CD4-positive, CD25-positive, alpha-beta regulatory T cell (primary cell): ENCODE measurements at regions not wholly inside any gene's neighbourhood (a gene's known extent, or its start where the extent isn't known, plus 50 kb on each side); places are given as distances from the start of the nearest gene placed in this dataset.

Experiments
- ATAC-seq, 2 donors: fragments of 150-1000 bp; cut with Tn5 transposase; one replicate each; pipeline ENCODE4 v1.10.0; 2021; ENCODE audit warnings: low read depth in 2 of 2, moderate number of reproducible peaks in 2 of 2, moderate library complexity in 1 of 2
- DNase-seq, 3 donors: peaks; one replicate each; pipeline versions ENCODE4 v3.0.0 to v3.0.0-alpha.2; 2012 to 2022; ENCODE audit warnings: mixed read lengths in 1 of 3
- H3K27ac ChIP-seq: one replicate; pipeline ENCODE4 v1.7.0; 2013; ENCODE audit warnings: mild to moderate bottlenecking, low read length; ENCODE audit not compliant: insufficient read depth, poor library complexity, severe bottlenecking
- H3K27me3 ChIP-seq: one replicate; pipeline ENCODE4 v1.7.0; 2013; ENCODE audit warnings: low read length; ENCODE audit not compliant: control insufficient read depth, insufficient read depth
- H3K36me3 ChIP-seq: one replicate; pipeline ENCODE4 v1.7.0; 2013; ENCODE audit warnings: mild to moderate bottlenecking, low read length, moderate library complexity; ENCODE audit not compliant: control insufficient read depth, insufficient read depth
- H3K4me1 ChIP-seq: 2 replicates; pipeline ENCODE4 v1.7.0; 2013; ENCODE audit warnings: mild to moderate bottlenecking, low read length; ENCODE audit not compliant: insufficient read depth, control insufficient read depth, poor library complexity, severe bottlenecking
- H3K4me3 ChIP-seq: one replicate; pipeline ENCODE4 v1.7.0; 2013; ENCODE audit warnings: low read depth, mild to moderate bottlenecking, low read length, moderate library complexity
- H3K9me3 ChIP-seq, 2 experiments: 1 replicate in 1 of 2; 2 replicates in 1 of 2; pipeline ENCODE4 v1.7.0; 2013; ENCODE audit warnings: low read length in 2 of 2, mild to moderate bottlenecking in 1 of 2, moderate library complexity in 1 of 2; ENCODE audit not compliant: control insufficient read depth in 2 of 2
- H3K27ac Mint-ChIP-seq, 3 donors: one replicate each; pipeline ENCODE4 v1.8.0; 2020 to 2022; ENCODE audit warnings: mild to moderate bottlenecking in 3 of 3, mixed read lengths in 3 of 3, moderate library complexity in 2 of 3
- H3K27me3 Mint-ChIP-seq: one replicate; pipeline ENCODE4 v1.8.0; 2022; ENCODE audit warnings: mild to moderate bottlenecking, mixed read lengths
- H3K36me3 Mint-ChIP-seq: one replicate; pipeline ENCODE4 v1.8.0; 2020; ENCODE audit warnings: mixed read lengths
- H3K4me1 Mint-ChIP-seq, 4 donors: one replicate each; pipeline ENCODE4 v1.8.0; 2020 to 2022; ENCODE audit warnings: mixed read lengths in 4 of 4, mild to moderate bottlenecking in 1 of 4
- H3K4me3 Mint-ChIP-seq, 4 donors: one replicate each; pipeline ENCODE4 v1.8.0; 2020 to 2022; ENCODE audit warnings: mild to moderate bottlenecking in 4 of 4, mixed read lengths in 4 of 4, moderate library complexity in 3 of 4
- H3K9me3 Mint-ChIP-seq, 7 donors: one replicate each; pipeline ENCODE4 v1.8.0; 2020 to 2022; ENCODE audit warnings: mixed read lengths in 7 of 7, mild to moderate bottlenecking in 3 of 7, moderate library complexity in 2 of 7

DNA sequence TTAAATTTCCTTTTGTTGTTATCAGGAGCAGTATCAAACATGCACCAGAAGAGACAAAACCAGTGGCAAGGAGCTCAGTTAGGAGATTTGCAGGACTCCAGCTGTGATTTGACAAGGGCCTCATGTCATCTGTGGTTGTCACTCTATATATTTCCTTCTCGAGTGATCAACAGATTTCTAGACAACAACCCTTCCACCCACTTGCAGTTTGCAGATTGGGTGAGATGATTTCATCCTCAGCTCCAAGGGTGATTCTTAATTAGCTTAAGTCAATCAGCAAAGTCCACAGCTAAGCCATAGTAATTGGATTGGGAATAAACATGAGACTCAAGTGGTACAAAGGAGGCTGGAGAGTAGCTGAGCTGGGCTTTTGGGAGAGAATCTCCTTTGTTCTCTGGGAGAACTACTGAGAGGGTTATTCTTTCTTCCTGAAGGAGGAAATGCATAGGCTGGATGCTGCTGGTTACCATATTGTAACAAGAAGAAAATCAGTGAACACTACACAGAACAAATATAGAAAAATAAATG lies 192.8 kb downstream of the PPARGC1A start:
- Mint-ChIP-seq H3K36me3 (no peaks in the 10 kb centered on the region), H3K27ac (no peak overlapping the region), H3K4me1 (no peaks in the 10 kb centered on the region), H3K9me3 (peaks cover 0 to 6% (median 1%) of the 10 kb centered on the region in 7 donors), H3K27me3 (no peaks in the 10 kb centered on the region), H3K4me3 (no peak overlapping the region)
- Histone ChIP-seq H3K9me3 (no peaks in the 10 kb centered on the region), H3K27ac (no peak overlapping the region), H3K27me3 (no peaks in the 10 kb centered on the region), H3K4me3 (no peak overlapping the region), H3K4me1 (no peaks in the 10 kb centered on the region), H3K36me3 (no peaks in the 10 kb centered on the region)
- ATAC-seq (no peak), DNase-seq (no peak)

DNA sequence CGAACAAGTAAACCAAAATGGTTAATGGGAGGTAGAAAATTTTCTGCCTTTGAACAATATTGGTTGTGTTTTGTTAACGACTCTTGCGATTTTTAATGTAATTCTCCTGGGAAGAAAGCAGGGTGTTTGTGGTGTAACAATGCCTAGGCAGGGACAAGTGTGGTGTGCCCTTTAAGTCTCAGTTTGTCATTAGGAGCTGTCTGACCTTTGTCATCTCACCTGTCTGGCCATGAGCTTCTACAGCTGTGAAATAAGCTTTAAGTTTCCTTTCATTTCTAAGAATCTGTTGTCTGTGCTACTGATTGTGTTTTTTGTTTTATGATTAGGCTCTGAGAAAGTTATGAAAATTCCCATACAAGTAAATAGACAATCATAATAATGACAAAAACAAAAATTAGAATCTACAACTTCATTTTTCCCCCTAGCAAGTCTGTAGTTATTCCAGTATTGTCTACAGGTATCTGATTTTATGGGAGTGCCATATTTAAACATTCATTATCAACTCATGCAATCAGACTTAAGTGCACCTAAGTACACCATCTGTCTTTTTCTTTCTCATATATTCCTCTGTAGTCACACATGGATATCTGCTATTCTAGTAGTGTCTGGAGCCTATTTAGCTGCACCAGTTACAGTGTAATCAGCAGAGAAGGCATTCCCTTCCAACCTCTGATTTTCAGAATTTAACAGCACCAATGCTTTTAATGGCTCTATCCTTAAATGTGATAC lies 203.5 kb downstream of the PPARGC1A start:
- Histone ChIP-seq H3K4me3 (no peak overlapping the region), H3K4me1 (no peaks in the 10 kb centered on the region), H3K27ac (no peak overlapping the region), H3K9me3 (no peaks in the 10 kb centered on the region), H3K27me3 (no peaks in the 10 kb centered on the region), H3K36me3 (no peaks in the 10 kb centered on the region)
- H3K36me3 Mint-ChIP-seq, result no peaks in the 10 kb centered on the region
- no peak for DNase-seq
- no peak overlapping the region for H3K4me3 Mint-ChIP-seq
- H3K27me3 Mint-ChIP-seq, result no peaks in the 10 kb centered on the region
- no peaks in the 10 kb centered on the region for H3K4me1 Mint-ChIP-seq
- ATAC-seq, result no peak
- no peak overlapping the region for H3K27ac Mint-ChIP-seq
- H3K9me3 Mint-ChIP-seq, result peaks cover 1 to 21% (median 5%) of the 10 kb centered on the region in 7 donors

DNA sequence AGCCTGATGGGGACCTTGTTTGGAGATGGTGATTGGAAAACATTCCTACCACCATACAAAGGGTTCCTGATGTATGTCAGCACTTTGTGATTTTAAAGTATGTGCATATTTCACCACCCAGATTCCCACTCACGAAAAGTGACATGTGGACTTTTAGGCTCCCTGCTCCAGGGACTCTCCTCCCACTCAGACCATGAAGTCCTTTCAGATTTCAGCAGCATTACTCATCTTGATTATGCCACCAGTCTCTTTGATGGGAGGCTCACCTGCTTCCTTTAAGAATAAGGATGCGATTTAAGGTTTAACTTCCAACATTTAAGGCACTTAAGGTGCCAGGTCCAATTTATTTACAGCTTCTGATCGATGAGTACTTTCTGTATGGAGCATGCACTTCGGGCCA lies 204.4 kb downstream of the PPARGC1A start:
- Histone ChIP-seq H3K4me1 (no peaks in the 10 kb centered on the region), H3K4me3 (no peak overlapping the region), H3K36me3 (no peaks in the 10 kb centered on the region), H3K9me3 (no peaks in the 10 kb centered on the region), H3K27me3 (no peaks in the 10 kb centered on the region), H3K27ac (no peak overlapping the region)
- Mint-ChIP-seq H3K27me3 (no peaks in the 10 kb centered on the region), H3K9me3 (peaks cover 0 to 21% (median 5%) of the 10 kb centered on the region in 7 donors), H3K36me3 (no peaks in the 10 kb centered on the region), H3K27ac (no peak overlapping the region), H3K4me3 (no peak overlapping the region), H3K4me1 (no peaks in the 10 kb centered on the region)
- no peak for DNase-seq
- ATAC-seq, result no peak

GRCh38 chr4:23680671-23681518 lies 209.0 kb downstream of the PPARGC1A start:
- no peak overlapping the region for H3K27ac Mint-ChIP-seq
- Histone ChIP-seq H3K9me3 (no peaks in the 10 kb centered on the region), H3K36me3 (no peaks in the 10 kb centered on the region), H3K27ac (no peak overlapping the region), H3K4me3 (no peak overlapping the region), H3K4me1 (no peaks in the 10 kb centered on the region), H3K27me3 (no peaks in the 10 kb centered on the region)
- no peak for ATAC-seq
- H3K4me1 Mint-ChIP-seq, result no peaks in the 10 kb centered on the region
- no peaks in the 10 kb centered on the region for H3K36me3 Mint-ChIP-seq
- peaks cover 0 to 14% (median 3%) of the 10 kb centered on the region in 7 donors for H3K9me3 Mint-ChIP-seq
- DNase-seq, result no peak
- H3K4me3 Mint-ChIP-seq, result no peak overlapping the region
- H3K27me3 Mint-ChIP-seq, result no peaks in the 10 kb centered on the region

DNA sequence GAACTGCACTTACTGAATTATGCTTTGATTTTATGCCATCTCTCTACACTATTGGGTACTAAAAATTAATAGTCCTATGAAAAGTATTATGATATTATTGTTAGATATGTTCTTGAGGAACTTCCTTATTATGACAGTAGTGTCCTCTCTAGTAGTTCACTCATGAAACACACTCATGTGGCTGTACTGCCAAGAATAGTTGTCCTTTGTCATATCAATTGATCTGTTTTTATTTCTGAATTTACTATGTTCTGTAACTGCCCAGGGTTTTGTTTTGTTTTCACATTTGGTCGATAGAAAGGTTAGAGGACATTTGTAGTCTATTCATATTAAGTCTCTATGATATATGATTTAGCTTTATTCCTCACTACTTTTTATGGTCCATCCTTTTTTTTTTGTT lies 215.2 kb downstream of the PPARGC1A start:
- H3K9me3 Mint-ChIP-seq, result peaks cover 1 to 10% (median 7%) of the 10 kb centered on the region in 7 donors
- no peaks in the 10 kb centered on the region for H3K27me3 ChIP-seq
- H3K27ac Mint-ChIP-seq, result no peak overlapping the region
- no peak overlapping the region for H3K4me3 ChIP-seq
- no peaks in the 10 kb centered on the region for H3K36me3 ChIP-seq
- no peaks in the 10 kb centered on the region for H3K36me3 Mint-ChIP-seq
- ATAC-seq, result no peak
- H3K27ac ChIP-seq, result no peak overlapping the region
- H3K4me1 Mint-ChIP-seq, result no peaks in the 10 kb centered on the region
- no peaks in the 10 kb centered on the region for H3K9me3 ChIP-seq
- no peak overlapping the region for H3K4me3 Mint-ChIP-seq
- H3K27me3 Mint-ChIP-seq, result no peaks in the 10 kb centered on the region
- no peaks in the 10 kb centered on the region for H3K4me1 ChIP-seq
- DNase-seq, result no peak

DNA sequence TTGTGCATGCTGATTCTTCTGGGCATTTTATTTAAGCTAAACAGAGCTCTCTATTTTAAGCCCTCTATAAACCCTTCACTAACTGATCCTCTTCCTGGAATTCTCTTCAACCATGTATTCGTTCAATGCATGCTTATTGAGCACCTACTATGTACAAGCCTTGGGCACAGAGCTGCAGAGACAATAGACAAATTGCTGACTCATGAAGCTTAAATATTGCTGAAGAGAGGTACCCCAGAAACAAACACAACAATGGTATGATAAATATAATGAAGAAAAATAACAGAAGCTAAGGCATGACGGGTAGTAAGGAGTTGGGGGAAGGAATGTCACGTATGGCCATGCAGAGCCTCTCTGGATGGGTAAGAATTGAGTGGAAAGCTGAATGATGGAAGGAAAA lies 222.2 kb downstream of the PPARGC1A start:
- DNase-seq (no peak), ATAC-seq (no peak)
- Mint-ChIP-seq H3K4me3 (no peak overlapping the region), H3K9me3 (peaks cover 2 to 27% (median 6%) of the 10 kb centered on the region in 7 donors), H3K36me3 (no peaks in the 10 kb centered on the region), H3K27ac (no peak overlapping the region), H3K4me1 (no peaks in the 10 kb centered on the region), H3K27me3 (no peaks in the 10 kb centered on the region)
- Histone ChIP-seq H3K27me3 (no peaks in the 10 kb centered on the region), H3K9me3 (no peaks in the 10 kb centered on the region), H3K36me3 (no peaks in the 10 kb centered on the region), H3K4me3 (no peak overlapping the region), H3K4me1 (no peaks in the 10 kb centered on the region), H3K27ac (no peak overlapping the region)

DNA sequence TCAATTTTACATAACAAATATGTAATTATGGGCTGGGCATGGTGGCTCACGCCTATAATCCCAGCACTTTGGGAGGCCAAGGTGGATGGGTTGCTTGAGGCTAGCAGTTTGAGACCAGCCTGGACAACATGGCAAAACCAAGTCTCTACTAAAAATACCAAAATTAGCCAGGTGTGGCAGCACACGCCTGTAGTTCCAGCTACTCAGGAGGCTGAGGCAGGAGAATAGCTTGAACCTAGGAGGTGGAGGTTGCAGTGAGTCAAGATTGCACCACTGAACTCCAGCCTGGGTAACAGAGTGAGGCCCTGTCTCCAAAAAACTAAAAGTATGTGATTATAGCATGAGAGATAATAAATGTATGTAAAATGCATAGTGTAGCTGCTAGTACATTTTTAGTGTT lies 229.0 kb downstream of the PPARGC1A start:
- DNase-seq (no peak), ATAC-seq (no peak)
- Mint-ChIP-seq H3K36me3 (no peaks in the 10 kb centered on the region), H3K9me3 (peaks cover 3 to 15% (median 4%) of the 10 kb centered on the region in 7 donors), H3K4me3 (no peak overlapping the region), H3K27me3 (no peaks in the 10 kb centered on the region), H3K4me1 (no peaks in the 10 kb centered on the region), H3K27ac (no peak overlapping the region)
- no peaks in the 10 kb centered on the region for H3K27me3 ChIP-seq
- H3K36me3 ChIP-seq, result no peaks in the 10 kb centered on the region
- H3K4me3 ChIP-seq, result no peak overlapping the region
- H3K27ac ChIP-seq, result no peak overlapping the region
- no peaks in the 10 kb centered on the region for H3K4me1 ChIP-seq
- H3K9me3 ChIP-seq, result no peaks in the 10 kb centered on the region
